CD14-positive monocyte (primary cell): ENCODE measurements at regions not wholly inside any gene's neighbourhood (a gene's known extent, or its start where the extent isn't known, plus 50 kb on each side); places are given as distances from the start of the nearest gene placed in this dataset.

Experiments used
- DNase-seq, 3 donors: peaks; one replicate each; pipeline ENCODE4 v3.0.0-alpha.2; 2011 to 2022
- H2AFZ ChIP-seq: 2 replicates; pipeline ENCODE4 v1.6.0; 2012; ENCODE audit warnings: mild to moderate bottlenecking, low read depth, low read length, inconsistent platforms; ENCODE audit not compliant: insufficient read depth, poor library complexity, severe bottlenecking
- H3K27ac ChIP-seq, 2 donors: 1 replicate in 1 of 2; 2 replicates in 1 of 2; pipeline ENCODE4 v1.5.1; 2012 to 2013; ENCODE audit warnings: low read length in 2 of 2, control low read depth in 1 of 2, inconsistent platforms in 1 of 2, low read depth in 1 of 2, mild to moderate bottlenecking in 1 of 2
- H3K27me3 ChIP-seq, 2 donors: one replicate each; pipeline versions ENCODE4 v1.6.0 to v1.6.1; 2011 to 2013; ENCODE audit warnings: low read length in 2 of 2; ENCODE audit not compliant: control insufficient read depth in 2 of 2, insufficient read depth in 2 of 2
- H3K36me3 ChIP-seq, 2 donors: replicated peaks in 1 of 2; 1 replicate in 1 of 2; 2 replicates in 1 of 2; pipeline versions ENCODE4 v1.5.1 to v1.6.1; 2012 to 2013; ENCODE audit warnings: low read length in 2 of 2, control low read depth in 1 of 2, inconsistent platforms in 1 of 2, mild to moderate bottlenecking in 1 of 2; ENCODE audit not compliant: insufficient read depth in 2 of 2, control insufficient read depth in 1 of 2
- H3K4me1 ChIP-seq, 2 donors: 1 replicate in 1 of 2; 2 replicates in 1 of 2; pipeline versions ENCODE4 v1.5.1 to v1.6.1; 2012 to 2013; ENCODE audit warnings: low read length in 2 of 2, control low read depth in 1 of 2, inconsistent platforms in 1 of 2, mild to moderate bottlenecking in 1 of 2, moderate library complexity in 1 of 2; ENCODE audit not compliant: insufficient read depth in 2 of 2, control insufficient read depth in 1 of 2
- H3K4me2 ChIP-seq: replicated peaks from 2 replicates; pipeline ENCODE3; 2012; ENCODE audit warnings: low read length, moderate library complexity, mild to moderate bottlenecking; ENCODE audit not compliant: poor library complexity, severe bottlenecking; ENCODE audit errors: extremely low read depth
- H3K4me3 ChIP-seq, 3 experiments: fragments of 200-600 bp in 1 of 3; sonication (generic) in 1 of 3; replicated peaks in 1 of 3; 1 replicate in 2 of 3; 2 replicates in 1 of 3; pipeline ENCODE4 v1.5.1; 2011 to 2013; ENCODE audit warnings: low read length in 3 of 3, mild to moderate bottlenecking in 3 of 3, control low read depth in 2 of 3, low read depth in 2 of 3, inconsistent platforms in 1 of 3, moderate library complexity in 1 of 3
- H3K79me2 ChIP-seq: 2 replicates; pipeline ENCODE4 v1.6.0; 2012; ENCODE audit warnings: mild to moderate bottlenecking, control low read depth, inconsistent platforms, low read length, moderate library complexity; ENCODE audit not compliant: insufficient read depth
- H3K9ac ChIP-seq: 2 replicates; pipeline ENCODE4 v1.6.0; 2017; ENCODE audit warnings: low read length, mild to moderate bottlenecking; ENCODE audit not compliant: insufficient read depth, poor library complexity, severe bottlenecking
- H3K9me3 ChIP-seq, 2 donors: replicated peaks in 1 of 2; 1 replicate in 1 of 2; 2 replicates in 1 of 2; pipeline versions ENCODE4 v1.5.1 to v1.6.1; 2012 to 2013; ENCODE audit warnings: low read length in 2 of 2, control low read depth in 1 of 2; ENCODE audit not compliant: control insufficient read depth in 1 of 2, insufficient read depth in 1 of 2
- H4K20me1 ChIP-seq: 2 replicates; pipeline ENCODE4 v1.6.0; 2012; ENCODE audit warnings: mild to moderate bottlenecking, low read length, control low read depth, moderate library complexity; ENCODE audit not compliant: insufficient read depth
- H3K27ac Mint-ChIP-seq, 7 donors: one replicate each; pipeline ENCODE4 v1.8.0; 2020; ENCODE audit warnings: mild to moderate bottlenecking in 7 of 7, mixed read lengths in 7 of 7, moderate library complexity in 6 of 7, inconsistent platforms in 2 of 7
- H3K27me3 Mint-ChIP-seq, 3 donors: one replicate each; pipeline ENCODE4 v1.8.0; 2021 to 2022; ENCODE audit warnings: low read depth in 3 of 3, mild to moderate bottlenecking in 3 of 3, mixed read lengths in 3 of 3, moderate library complexity in 3 of 3, inconsistent platforms in 1 of 3
- H3K36me3 Mint-ChIP-seq, 2 donors: one replicate each; pipeline ENCODE4 v1.8.0; 2020; ENCODE audit warnings: mixed read lengths in 2 of 2, inconsistent platforms in 1 of 2, mild to moderate bottlenecking in 1 of 2
- H3K4me1 Mint-ChIP-seq: one replicate; pipeline ENCODE4 v1.8.0; 2020; ENCODE audit warnings: mild to moderate bottlenecking, mixed read lengths
- H3K4me3 Mint-ChIP-seq, 2 donors: one replicate each; pipeline ENCODE4 v1.8.0; 2020; ENCODE audit warnings: mild to moderate bottlenecking in 2 of 2, mixed read lengths in 2 of 2, moderate library complexity in 1 of 2
- H3K9me3 Mint-ChIP-seq, 7 donors: one replicate each; pipeline ENCODE4 v1.8.0; 2020 to 2022; ENCODE audit warnings: mixed read lengths in 7 of 7, mild to moderate bottlenecking in 6 of 7, moderate library complexity in 6 of 7, inconsistent platforms in 2 of 7
- CTCF ChIP-seq: fragments of 200-600 bp; IDR thresholded peaks from one replicate; pipeline ENCODE4 v1.8.0; 2022; ENCODE audit warnings: antibody characterized with exemption, mild to moderate bottlenecking
- WGBS: methylation state at CpG from one replicate; pipeline ENCODE4 v1.1.5; 2013; ENCODE audit warnings: missing lambda C conversion rate; ENCODE audit not compliant: insufficient coverage; 5-methylcytosine and 5-hydroxymethylcytosine counted together
- intact Hi-C, 2 donors: fragments of 100-400 bp; cut with micrococcal nuclease; formaldehyde crosslinking; loops; one replicate each; pipeline versions ENCODE4 v1.15.0 to v1.15.1; 2023

GRCh38 chr13:111862836-111863815 is 203.8 kb upstream of the SOX1 start:
- 94% methylated on average over 15 of the region's 33 CpGs for WGBS
- Histone ChIP-seq H3K9ac (no peak overlapping the region), H2AFZ (no peak overlapping the region), H3K79me2 (no peaks in the 10 kb centered on the region), H3K27ac (no peak overlapping the region), H3K27me3 (no peaks in the 10 kb centered on the region), H3K9me3 (peaks cover 0 to 10% of the 10 kb centered on the region in 2 donors), H3K4me2 (no peak overlapping the region), H3K4me3 (no peak overlapping the region), H3K4me1 (no peaks in the 10 kb centered on the region), H3K36me3 (no peaks in the 10 kb centered on the region), H4K20me1 (no peaks in the 10 kb centered on the region)
- no peaks in the 10 kb centered on the region for H3K36me3 Mint-ChIP-seq
- H3K9me3 Mint-ChIP-seq = peaks cover 4 to 24% (median 5%) of the 10 kb centered on the region in 7 donors
- no peak overlapping the region for H3K4me3 Mint-ChIP-seq
- no peak overlapping the region for H3K27ac Mint-ChIP-seq
- H3K4me1 Mint-ChIP-seq = no peaks in the 10 kb centered on the region
- TF ChIP-seq CTCF = no peak
- no peaks in the 10 kb centered on the region for H3K27me3 Mint-ChIP-seq
- DNase-seq = no peak
- intact Hi-C loops = no loop called here

- no peaks in the 10 kb centered on the region for H3K27me3 ChIP-seq
- no peak overlapping the region for H3K27ac ChIP-seq
- H3K9ac ChIP-seq = no peak overlapping the region
- TF ChIP-seq CTCF = no peak
- H3K9me3 ChIP-seq = peaks cover 0 to 10% of the 10 kb centered on the region in 2 donors
- Mint-ChIP-seq H3K27ac (no peak overlapping the region), H3K9me3 (peaks cover 3 to 20% (median 7%) of the 10 kb centered on the region in 7 donors), H3K4me1 (no peaks in the 10 kb centered on the region), H3K4me3 (no peak overlapping the region), H3K36me3 (no peaks in the 10 kb centered on the region), H3K27me3 (peaks cover 0 to 2% (median 1%) of the 10 kb centered on the region in 3 donors)
- intact Hi-C loops = no loop called here
- H2AFZ ChIP-seq = no peak overlapping the region
- H3K79me2 ChIP-seq = no peaks in the 10 kb centered on the region
- 96% methylated on average over 5 of the region's 12 CpGs for WGBS
- H3K4me3 ChIP-seq = no peak overlapping the region
- no peak for DNase-seq
- no peak overlapping the region for H3K4me2 ChIP-seq
- H3K36me3 ChIP-seq = no peaks in the 10 kb centered on the region
- no peaks in the 10 kb centered on the region for H4K20me1 ChIP-seq
- H3K4me1 ChIP-seq = no peaks in the 10 kb centered on the region
Measured at GRCh38 chr13:111864566-111864965, 202.4 kb upstream of the SOX1 start.
